ENCODE measurements at regions not wholly inside any gene's neighbourhood (a gene's known extent, or its start where the extent isn't known, plus 50 kb on each side); places are given as distances from the start of the nearest gene placed in this dataset.
"Not testable (repeated sequence)": the region's sequence is repeated elsewhere in the genome, so short reads cannot be mapped to it uniquely, and the experiment has no call there.

- DNase-seq = no peak
These were observed 93.2 kb upstream of the IL15 start for GRCh38 chr4:141543176-141543575.

- DNase-seq = no peak
These were observed 92.7 kb upstream of the IL15 start for GRCh38 chr4:141543706-141544105.

GRCh38 chr4:141548791-141549190 is 87.6 kb upstream of the IL15 start:
- no peak for DNase-seq

- no peak for DNase-seq
These were observed 76.3 kb upstream of the IL15 start for GRCh38 chr4:141560056-141560455.

- no peak for DNase-seq
These were observed 73.7 kb upstream of the IL15 start for GRCh38 chr4:141562649-141563048.

- no peak for DNase-seq
These were observed 72.7 kb upstream of the IL15 start for GRCh38 chr4:141563723-141564122.

GRCh38 chr4:141564961-141565360 is 71.4 kb upstream of the IL15 start:
- DNase-seq = not testable (repeated sequence)

- no peak for DNase-seq
These were observed 70.8 kb upstream of the IL15 start for GRCh38 chr4:141565379-141566089.

GRCh38 chr4:141567326-141567915 is 69.0 kb upstream of the IL15 start:
- no peak for DNase-seq

- no peak for DNase-seq
These were observed 67.2 kb upstream of the IL15 start for GRCh38 chr4:141569141-141569540.

- no peak for DNase-seq
These were observed 66.1 kb upstream of the IL15 start for GRCh38 chr4:141570290-141570689.

GRCh38 chr4:141571362-141571761 is 65.0 kb upstream of the IL15 start:
- DNase-seq = no peak

GRCh38 chr4:141571793-141572192 is 64.6 kb upstream of the IL15 start:
- no peak for DNase-seq

- DNase-seq = no peak
These were observed 62.7 kb upstream of the IL15 start for GRCh38 chr4:141573678-141574077.

GRCh38 chr4:141575884-141576283 is 60.5 kb upstream of the IL15 start:
- no peak for DNase-seq

GRCh38 chr4:141576585-141577110 is 59.7 kb upstream of the IL15 start:
- no peak for DNase-seq

- DNase-seq = no peak
These were observed 57.9 kb upstream of the IL15 start for GRCh38 chr4:141578451-141578850.

- DNase-seq = no peak
These were observed 55.9 kb upstream of the IL15 start for GRCh38 chr4:141580523-141580922.
